K562 (cell line): ENCODE measurements at regions not wholly inside any gene's neighbourhood (a gene's known extent, or its start where the extent isn't known, plus 50 kb on each side); places are given as distances from the start of the nearest gene placed in this dataset.

Source experiments
- CBX5 ChIP-seq: IDR thresholded peaks from 2 replicates; pipeline ENCODE4 v1.6.1; 2014; ENCODE audit warnings: low read depth, borderline replicate concordance
- EHMT2 ChIP-seq: fragments of 450-650 bp; IDR thresholded peaks from 2 replicates; pipeline ENCODE4 v1.6.1; 2018; ENCODE audit warnings: antibody characterized with exemption
- ETV5 ChIP-seq: sonication (generic); formaldehyde crosslinking; IDR thresholded peaks from 2 replicates; pipeline ENCODE4 v1.4.0; 2020; ENCODE audit warnings: low read depth, mild to moderate bottlenecking, missing genetic modification reagents
- EWSR1 ChIP-seq: fragments of 450-650 bp; IDR thresholded peaks from 2 replicates; pipeline ENCODE4 v1.6.1; 2018; ENCODE audit warnings: borderline replicate concordance, mild to moderate bottlenecking, low read depth, moderate library complexity; ENCODE audit not compliant: partially characterized antibody
- FOXM1 ChIP-seq, 2 experiments: fragments of 450-650 bp in 1 of 2; sonication (generic) in 1 of 2; formaldehyde crosslinking in 1 of 2; IDR thresholded peaks; 2 replicates each; pipeline versions ENCODE4 v1.6.1 to v1.9.0; 2017 to 2022; ENCODE audit warnings: low read depth in 2 of 2, mild to moderate bottlenecking in 2 of 2, missing genetic modification reagents in 1 of 2, moderate library complexity in 1 of 2
- HIVEP1 ChIP-seq: fragments of 250-450 bp; sonication (Bioruptor Pico); IDR thresholded peaks from 2 replicates; pipeline ENCODE4 v1.4.0; 2020; ENCODE audit warnings: mild to moderate bottlenecking
- IFI16 ChIP-seq: fragments of 250-450 bp; sonication (Bioruptor Pico); IDR thresholded peaks from 2 replicates; pipeline ENCODE4 v2.1.2; 2022; ENCODE audit warnings: mild to moderate bottlenecking, inconsistent platforms
- KDM4B ChIP-seq, 2 experiments: fragments of 450-650 bp in 1 of 2; sonication (generic) in 1 of 2; IDR thresholded peaks; 2 replicates each; pipeline ENCODE4 v1.6.1; 2016 to 2017; ENCODE audit warnings: borderline replicate concordance in 2 of 2, antibody characterized with exemption in 1 of 2, low read depth in 1 of 2, mild to moderate bottlenecking in 1 of 2
- MAZ ChIP-seq, 2 experiments: fragments of 450-650 bp in 1 of 2; sonication (generic) in 1 of 2; formaldehyde crosslinking; IDR thresholded peaks in 1 of 2; conservative IDR thresholded peaks in 1 of 2; 2 replicates each; pipeline versions ENCODE4 v1.4.0 to v1.5.0; 2020; ENCODE audit warnings: mild to moderate bottlenecking in 1 of 2, missing genetic modification reagents in 1 of 2
- MBD2 ChIP-seq: sonication (generic); IDR thresholded peaks from 2 replicates; pipeline ENCODE4 v1.6.1; 2016; ENCODE audit warnings: low read depth, borderline replicate concordance
- RBM25 ChIP-seq: fragments of 200-400 bp; formaldehyde crosslinking; IDR thresholded peaks from 2 replicates; pipeline ENCODE4 v1.6.1; 2018; ENCODE audit warnings: low read length, low read depth, moderate library complexity; ENCODE audit not compliant: severe bottlenecking
- RHOXF2B ChIP-seq: fragments of 250-450 bp; sonication (Bioruptor Pico); conservative IDR thresholded peaks from 2 replicates; pipeline ENCODE4 v1.5.1; 2021
- SAFB2 ChIP-seq: fragments of 200-400 bp; formaldehyde crosslinking; IDR thresholded peaks from 2 replicates; pipeline ENCODE4 v1.6.1; 2018; ENCODE audit warnings: borderline replicate concordance, low read length, low read depth, moderate library complexity; ENCODE audit not compliant: severe bottlenecking
- SIX5 ChIP-seq, 2 experiments: IDR thresholded peaks; 2 replicates each; pipeline ENCODE4 v1.6.1; 2011; ENCODE audit warnings: low read length in 2 of 2, borderline replicate concordance in 1 of 2, low read depth in 1 of 2, mild to moderate bottlenecking in 1 of 2, moderate library complexity in 1 of 2; ENCODE audit not compliant: insufficient read depth in 1 of 2
- SLC30A9 ChIP-seq: fragments of 250-450 bp; sonication (Bioruptor Pico); IDR thresholded peaks from 2 replicates; pipeline ENCODE4 v1.8.0; 2022; ENCODE audit warnings: mild to moderate bottlenecking, moderate library complexity
- TAL1 ChIP-seq: fragments of 450-650 bp; IDR thresholded peaks from 2 replicates; pipeline ENCODE4 v1.6.1; 2016; ENCODE audit warnings: mild to moderate bottlenecking
- TEAD1 ChIP-seq, 2 experiments: fragments of 450-650 bp in 1 of 2; sonication (generic) in 1 of 2; formaldehyde crosslinking; IDR thresholded peaks; 2 replicates each; pipeline versions ENCODE4 v1.4.0 to v1.8.0; 2020 to 2022; ENCODE audit warnings: mild to moderate bottlenecking in 2 of 2, missing genetic modification reagents in 1 of 2
- ZNF830 ChIP-seq: fragments of 250-450 bp; sonication (Bioruptor Pico); IDR thresholded peaks from 2 replicates; pipeline ENCODE4 v1.5.0; 2021; ENCODE audit warnings: mild to moderate bottlenecking
- TF ChIP-seq, protein P1 (sequence below): fragments of 200-800 bp; sonication (Bioruptor generic); IDR thresholded peaks from 2 replicates; pipeline ENCODE4 v1.6.1; 2017; ENCODE audit warnings: missing genetic modification characterization, missing compliant biosample characterization
- TF ChIP-seq, protein P2 (sequence below): fragments of 250-450 bp; sonication (Bioruptor Pico); IDR thresholded peaks from 2 replicates; pipeline ENCODE4 v1.5.1; 2021; ENCODE audit warnings: mild to moderate bottlenecking
- TF ChIP-seq, protein P3 (sequence below): fragments of 250-450 bp; sonication (Bioruptor Pico); IDR thresholded peaks from 2 replicates; pipeline ENCODE4 v1.4.0; 2020; ENCODE audit warnings: mild to moderate bottlenecking, moderate library complexity
- TF ChIP-seq, protein P4 (sequence below): IDR thresholded peaks from 3 replicates; pipeline ENCODE4 v1.6.1; 2011; ENCODE audit warnings: borderline replicate concordance, mild to moderate bottlenecking; ENCODE audit not compliant: insufficient read length, insufficient read depth

DNA sequence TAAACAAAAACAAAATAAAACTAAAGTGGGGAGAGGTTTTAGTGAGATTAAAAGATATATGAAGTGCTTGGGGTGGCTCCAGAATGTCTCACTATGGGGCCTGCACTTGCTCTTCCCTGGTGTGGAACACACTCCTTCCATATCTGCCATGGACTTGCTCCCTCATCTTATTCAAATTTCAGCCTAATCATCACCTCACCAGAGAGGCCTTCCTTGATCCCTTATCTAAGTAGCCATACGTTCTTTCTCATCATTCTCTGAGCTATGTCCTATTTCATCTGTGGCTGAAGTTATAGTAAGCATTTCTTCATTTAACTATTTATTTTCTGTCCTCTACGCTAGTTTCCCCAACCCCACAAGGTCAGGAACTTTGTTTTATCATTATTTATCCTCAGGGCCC is 511.7 kb downstream of the NTRK3 start (continued):
- TF ChIP-seq, protein P1, sequence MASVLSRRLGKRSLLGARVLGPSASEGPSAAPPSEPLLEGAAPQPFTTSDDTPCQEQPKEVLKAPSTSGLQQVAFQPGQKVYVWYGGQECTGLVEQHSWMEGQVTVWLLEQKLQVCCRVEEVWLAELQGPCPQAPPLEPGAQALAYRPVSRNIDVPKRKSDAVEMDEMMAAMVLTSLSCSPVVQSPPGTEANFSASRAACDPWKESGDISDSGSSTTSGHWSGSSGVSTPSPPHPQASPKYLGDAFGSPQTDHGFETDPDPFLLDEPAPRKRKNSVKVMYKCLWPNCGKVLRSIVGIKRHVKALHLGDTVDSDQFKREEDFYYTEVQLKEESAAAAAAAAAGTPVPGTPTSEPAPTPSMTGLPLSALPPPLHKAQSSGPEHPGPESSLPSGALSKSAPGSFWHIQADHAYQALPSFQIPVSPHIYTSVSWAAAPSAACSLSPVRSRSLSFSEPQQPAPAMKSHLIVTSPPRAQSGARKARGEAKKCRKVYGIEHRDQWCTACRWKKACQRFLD (CRISPR knock-in tag) = no peak
- no peak for TF ChIP-seq HIVEP1 (CRISPR knock-in tag)
- no peak for TF ChIP-seq ETV5
- TF ChIP-seq TAL1 = peak; percentile 85
- TF ChIP-seq MBD2 = no peak
- no peak for TF ChIP-seq ZNF830 (CRISPR knock-in tag)
- TF ChIP-seq KDM4B (IDR thresholded peaks at IDR 0.05; ENCODE audit: borderline replicate concordance in 2 of 2, low read depth in 1 of 2) = no peak
- TF ChIP-seq CBX5 = no peak
- TF ChIP-seq, protein P2, sequence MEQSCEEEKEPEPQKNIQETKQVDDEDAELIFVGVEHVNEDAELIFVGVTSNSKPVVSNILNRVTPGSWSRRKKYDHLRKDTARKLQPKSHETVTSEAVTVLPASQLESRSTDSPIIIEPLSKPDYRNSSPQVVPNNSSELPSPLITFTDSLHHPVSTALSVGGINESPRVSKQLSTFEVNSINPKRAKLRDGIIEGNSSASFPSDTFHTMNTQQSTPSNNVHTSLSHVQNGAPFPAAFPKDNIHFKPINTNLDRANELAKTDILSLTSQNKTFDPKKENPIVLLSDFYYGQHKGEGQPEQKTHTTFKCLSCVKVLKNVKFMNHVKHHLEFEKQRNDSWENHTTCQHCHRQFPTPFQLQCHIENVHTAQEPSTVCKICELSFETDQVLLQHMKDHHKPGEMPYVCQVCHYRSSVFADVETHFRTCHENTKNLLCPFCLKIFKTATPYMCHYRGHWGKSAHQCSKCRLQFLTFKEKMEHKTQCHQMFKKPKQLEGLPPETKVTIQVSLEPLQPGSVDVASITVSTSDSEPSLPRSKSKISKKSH (CRISPR knock-in tag) = no peak
- no peak for TF ChIP-seq SAFB2
- TF ChIP-seq RHOXF2B (CRISPR knock-in tag) = no peak
- TF ChIP-seq SIX5 (IDR thresholded peaks at IDR 0.05; ENCODE audit: borderline replicate concordance in 1 of 2, insufficient read depth in 1 of 2, low read depth in 1 of 2, low read length in 2 of 2) = no peak
- no peak for TF ChIP-seq RBM25
- TF ChIP-seq SLC30A9 (CRISPR knock-in tag) = no peak
- TF ChIP-seq EWSR1 = no peak
- TF ChIP-seq IFI16 (CRISPR knock-in tag) = no peak
- TF ChIP-seq MAZ (CRISPR knock-in tag; conservative IDR thresholded peaks at IDR 0.05 in 1 of 2, IDR thresholded peaks at IDR 0.05 in 1 of 2) = no peak
- TF ChIP-seq, protein P3, sequence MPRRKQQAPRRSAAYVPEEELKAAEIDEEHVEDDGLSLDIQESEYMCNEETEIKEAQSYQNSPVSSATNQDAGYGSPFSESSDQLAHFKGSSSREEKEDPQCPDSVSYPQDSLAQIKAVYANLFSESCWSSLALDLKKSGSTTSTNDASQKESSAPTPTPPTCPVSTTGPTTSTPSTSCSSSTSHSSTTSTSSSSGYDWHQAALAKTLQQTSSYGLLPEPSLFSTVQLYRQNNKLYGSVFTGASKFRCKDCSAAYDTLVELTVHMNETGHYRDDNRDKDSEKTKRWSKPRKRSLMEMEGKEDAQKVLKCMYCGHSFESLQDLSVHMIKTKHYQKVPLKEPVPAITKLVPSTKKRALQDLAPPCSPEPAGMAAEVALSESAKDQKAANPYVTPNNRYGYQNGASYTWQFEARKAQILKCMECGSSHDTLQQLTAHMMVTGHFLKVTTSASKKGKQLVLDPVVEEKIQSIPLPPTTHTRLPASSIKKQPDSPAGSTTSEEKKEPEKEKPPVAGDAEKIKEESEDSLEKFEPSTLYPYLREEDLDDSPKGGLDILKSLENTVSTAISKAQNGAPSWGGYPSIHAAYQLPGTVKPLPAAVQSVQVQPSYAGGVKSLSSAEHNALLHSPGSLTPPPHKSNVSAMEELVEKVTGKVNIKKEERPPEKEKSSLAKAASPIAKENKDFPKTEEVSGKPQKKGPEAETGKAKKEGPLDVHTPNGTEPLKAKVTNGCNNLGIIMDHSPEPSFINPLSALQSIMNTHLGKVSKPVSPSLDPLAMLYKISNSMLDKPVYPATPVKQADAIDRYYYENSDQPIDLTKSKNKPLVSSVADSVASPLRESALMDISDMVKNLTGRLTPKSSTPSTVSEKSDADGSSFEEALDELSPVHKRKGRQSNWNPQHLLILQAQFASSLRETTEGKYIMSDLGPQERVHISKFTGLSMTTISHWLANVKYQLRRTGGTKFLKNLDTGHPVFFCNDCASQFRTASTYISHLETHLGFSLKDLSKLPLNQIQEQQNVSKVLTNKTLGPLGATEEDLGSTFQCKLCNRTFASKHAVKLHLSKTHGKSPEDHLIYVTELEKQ = no peak
- TF ChIP-seq, protein P4, sequence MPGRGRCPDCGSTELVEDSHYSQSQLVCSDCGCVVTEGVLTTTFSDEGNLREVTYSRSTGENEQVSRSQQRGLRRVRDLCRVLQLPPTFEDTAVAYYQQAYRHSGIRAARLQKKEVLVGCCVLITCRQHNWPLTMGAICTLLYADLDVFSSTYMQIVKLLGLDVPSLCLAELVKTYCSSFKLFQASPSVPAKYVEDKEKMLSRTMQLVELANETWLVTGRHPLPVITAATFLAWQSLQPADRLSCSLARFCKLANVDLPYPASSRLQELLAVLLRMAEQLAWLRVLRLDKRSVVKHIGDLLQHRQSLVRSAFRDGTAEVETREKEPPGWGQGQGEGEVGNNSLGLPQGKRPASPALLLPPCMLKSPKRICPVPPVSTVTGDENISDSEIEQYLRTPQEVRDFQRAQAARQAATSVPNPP = no peak
- TF ChIP-seq FOXM1 (IDR thresholded peaks at IDR 0.05; ENCODE audit: low read depth) = peak; percentile 38; the same call in 1 of the 2 replicates
- TF ChIP-seq FOXM1 (CRISPR knock-in tag; IDR thresholded peaks at IDR 0.05; ENCODE audit: low read depth) = no peak
- TF ChIP-seq TEAD1 (CRISPR knock-in tag; IDR thresholded peaks at IDR 0.05) = no peak
- peak; percentile 51; the same call in 1 of the 2 replicates for TF ChIP-seq EHMT2
